GM20000 (cell line): ENCODE measurements at regions not wholly inside any gene's neighbourhood (a gene's known extent, or its start where the extent isn't known, plus 50 kb on each side); places are given as distances from the start of the nearest gene placed in this dataset.

Experiments
- DNase-seq: peaks from one replicate; pipeline ENCODE4 v3.0.0; 2012; ENCODE audit warnings: low spot score
- CTCF ChIP-seq: IDR thresholded peaks from 2 replicates; pipeline ENCODE4 v1.5.1; 2012; ENCODE audit warnings: mild to moderate bottlenecking, control low read depth; ENCODE audit errors: extremely low read depth, missing control alignments

- TF ChIP-seq CTCF: peak; percentile 53
- peak; percentile 14 for DNase-seq
These were observed 56.2 kb upstream of the ATP8B1 start for GRCh38 chr18:57859314-57859713.

- DNase-seq: no peak
- TF ChIP-seq CTCF: no peak
These were observed 53.6 kb upstream of the ATP8B1 start for GRCh38 chr18:57856557-57857280.

- DNase-seq: no peak
- TF ChIP-seq CTCF: no peak
These were observed 53.0 kb upstream of the ATP8B1 start for GRCh38 chr18:57856128-57856527.

- no peak for DNase-seq
- no peak for TF ChIP-seq CTCF
These were observed 52.4 kb upstream of the ATP8B1 start for GRCh38 chr18:57855551-57855950.

- no peak for DNase-seq
These were observed 51.6 kb upstream of the ATP8B1 start for GRCh38 chr18:57854726-57855125.

GRCh38 chr18:57853864-57854263 is 50.7 kb upstream of the ATP8B1 start:
- no peak for TF ChIP-seq CTCF
- DNase-seq: no peak

More at GRCh38 chr18:57854726-57855125, 51.6 kb upstream of the ATP8B1 start:
- TF ChIP-seq CTCF: no peak

- TF ChIP-seq CTCF: no peak
- DNase-seq: no peak
These were observed 50.0 kb upstream of the ATP8B1 start for GRCh38 chr18:57853133-57853532.
